NOMO-1 treated with DMSO at 0.1 percent for 48 hours (cell line): ENCODE measurements at regions not wholly inside any gene's neighbourhood (a gene's known extent, or its start where the extent isn't known, plus 50 kb on each side); places are given as distances from the start of the nearest gene placed in this dataset.
A peak's percentile ranks its signal among the peaks of the same experiment; 100 is the strongest.
"Not testable (repeated sequence)": the region's sequence is repeated elsewhere in the genome, so short reads cannot be mapped to it uniquely, and the experiment has no call there.

Experiments
- DNase-seq: peaks from one replicate; lab custom pipeline; 2025; ENCODE audit not compliant: unreplicated experiment; lab: John Stamatoyannopoulos, UW

DNA sequence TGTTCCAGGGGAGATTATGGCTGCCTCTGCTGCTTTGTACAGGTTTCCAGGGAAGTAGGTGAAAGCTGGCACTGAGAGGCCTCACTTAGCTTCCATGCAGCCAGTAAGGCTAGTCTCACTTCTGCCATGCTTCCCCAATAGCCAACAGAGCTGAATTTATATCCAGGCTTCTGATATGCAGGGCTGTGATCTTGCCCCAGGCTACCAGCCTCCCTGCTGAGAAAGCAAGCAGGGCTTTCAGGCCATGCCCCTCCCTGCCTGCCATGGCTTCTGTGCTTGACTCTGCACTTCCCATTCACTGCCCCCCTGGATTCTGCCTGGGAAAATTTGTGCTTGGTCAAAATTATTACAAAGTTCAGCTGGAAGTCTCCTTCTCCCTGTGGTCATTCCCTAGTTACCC, 302.1 kb upstream of the FBXO33 start:
- no peak for DNase-seq

DNA sequence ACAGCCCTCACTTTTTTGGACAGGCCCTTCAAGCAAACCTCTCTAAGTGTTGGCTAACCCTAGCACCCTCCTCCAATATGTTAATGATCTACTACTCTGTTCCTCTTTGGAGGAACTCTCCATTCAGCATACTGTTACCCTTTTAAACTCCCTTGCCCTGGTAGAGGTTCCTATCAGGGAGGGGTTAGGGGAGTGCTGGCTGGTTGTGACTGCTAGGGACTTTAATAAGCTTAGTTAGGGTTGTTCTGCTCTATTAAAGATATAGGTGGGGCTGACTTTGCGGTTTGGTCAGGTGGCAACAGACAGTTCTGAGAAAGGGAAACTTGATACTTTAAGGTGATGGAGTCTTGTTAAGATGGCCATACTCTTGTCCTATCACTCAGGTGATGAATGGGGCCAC, 301.5 kb upstream of the FBXO33 start:
- DNase-seq, result no peak

DNA sequence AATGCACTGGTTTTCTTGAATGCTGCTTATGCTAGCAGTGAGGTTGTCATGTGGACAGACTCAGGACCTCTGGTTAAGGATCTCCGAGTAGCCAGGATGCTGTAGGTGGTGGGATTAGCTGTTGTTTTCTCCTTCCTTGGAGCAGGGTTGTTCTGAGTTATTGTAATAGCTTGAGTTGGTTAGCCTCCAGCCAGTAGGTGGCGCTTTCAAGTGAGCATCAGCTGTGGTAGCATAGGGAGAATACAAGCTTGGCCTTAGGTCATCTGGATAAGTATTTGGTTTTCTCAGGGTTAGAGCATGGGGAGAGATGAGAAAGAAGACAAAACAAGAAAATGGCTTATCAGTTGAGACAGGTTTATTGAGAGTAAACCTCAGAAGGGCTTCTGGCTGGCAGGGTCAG, 299.7 kb upstream of the FBXO33 start:
- DNase-seq, result no peak

DNA sequence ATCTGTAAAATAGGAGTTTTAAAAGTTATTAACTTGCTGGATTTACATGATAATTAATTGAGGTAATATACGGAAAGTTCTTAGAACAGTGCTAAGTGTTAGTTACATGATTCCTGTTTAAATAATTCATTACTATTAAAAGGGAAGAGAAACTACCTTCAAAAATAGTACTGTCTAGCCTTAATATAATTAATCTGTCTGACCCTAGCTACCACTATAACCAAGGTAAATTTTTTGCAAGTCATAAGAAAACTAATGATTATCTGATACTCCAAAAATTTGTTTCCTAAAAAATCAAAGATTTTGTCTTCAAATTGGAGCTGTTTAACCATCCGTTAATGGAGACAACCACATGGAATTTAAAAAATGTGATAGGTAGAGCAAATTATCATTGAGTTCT, 294.3 kb upstream of the FBXO33 start:
- no peak for DNase-seq

DNA sequence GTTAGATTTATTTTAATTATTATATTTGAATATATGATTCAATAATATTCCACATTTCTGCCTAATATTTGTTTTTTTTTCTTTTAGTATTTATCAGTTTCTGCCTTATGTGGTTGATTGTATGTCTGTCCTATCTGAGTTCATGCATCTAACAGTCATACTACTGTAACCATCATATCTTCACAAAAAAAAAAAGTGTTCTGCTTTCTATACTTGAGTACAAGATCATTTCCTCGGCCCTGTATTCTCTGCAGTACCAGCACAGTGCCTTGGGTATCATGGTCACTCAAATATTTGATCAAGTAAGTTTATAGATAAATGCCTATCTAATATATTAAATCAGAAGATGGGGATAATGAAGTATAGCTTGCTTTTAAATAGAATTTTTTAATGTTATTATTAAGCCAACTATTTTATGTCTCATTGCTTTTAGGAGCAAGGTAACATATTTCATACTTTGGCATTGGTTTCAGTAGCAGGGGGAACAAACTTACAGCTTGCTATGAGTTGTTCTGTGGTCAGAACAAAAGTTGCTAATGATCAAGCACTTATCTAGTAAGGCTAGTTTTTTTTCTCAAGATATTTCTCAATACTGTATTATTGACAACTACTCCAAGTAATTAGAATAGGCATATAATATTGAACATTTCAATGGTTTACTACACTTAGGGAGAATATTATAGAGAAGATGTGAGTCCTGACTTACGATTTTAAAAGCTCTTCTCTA, 290.5 kb upstream of the FBXO33 start:
- no peak for DNase-seq

- DNase-seq, result no peak
Measured at GRCh38 chr14:39716987-39717570, 284.8 kb upstream of the FBXO33 start.

DNA sequence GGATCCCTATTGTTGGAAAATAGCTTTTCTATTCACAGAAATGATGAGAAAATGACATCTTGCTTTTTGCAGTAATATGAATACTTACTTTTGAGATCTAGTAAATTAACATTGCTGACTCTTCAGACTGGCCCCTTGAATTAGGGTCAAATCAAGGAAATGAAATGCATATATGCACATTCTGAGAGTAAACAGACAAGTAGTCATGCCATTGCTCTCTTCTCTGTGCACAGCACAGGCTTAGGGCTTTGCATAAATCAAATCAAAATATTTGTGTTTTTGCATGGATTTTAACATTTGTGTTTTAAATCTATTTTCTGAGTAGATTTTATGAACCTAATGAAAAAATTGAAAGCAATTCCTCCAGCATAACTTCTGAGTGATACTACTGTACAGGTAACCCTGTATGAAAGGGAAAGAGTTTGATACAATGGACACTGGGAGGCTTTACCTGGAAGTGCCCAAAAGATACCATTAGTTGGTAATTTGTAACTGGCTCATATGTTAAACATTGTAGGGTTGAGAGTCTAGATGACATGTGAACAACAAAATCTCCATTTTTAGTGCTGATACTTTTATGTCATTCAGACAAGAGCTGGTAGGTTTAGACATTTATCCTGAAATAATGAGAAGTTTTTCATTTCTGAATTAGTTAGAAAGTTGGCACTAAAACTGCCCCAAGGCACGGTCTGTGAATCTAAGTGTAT, 280.2 kb upstream of the FBXO33 start:
- no peak for DNase-seq

DNA sequence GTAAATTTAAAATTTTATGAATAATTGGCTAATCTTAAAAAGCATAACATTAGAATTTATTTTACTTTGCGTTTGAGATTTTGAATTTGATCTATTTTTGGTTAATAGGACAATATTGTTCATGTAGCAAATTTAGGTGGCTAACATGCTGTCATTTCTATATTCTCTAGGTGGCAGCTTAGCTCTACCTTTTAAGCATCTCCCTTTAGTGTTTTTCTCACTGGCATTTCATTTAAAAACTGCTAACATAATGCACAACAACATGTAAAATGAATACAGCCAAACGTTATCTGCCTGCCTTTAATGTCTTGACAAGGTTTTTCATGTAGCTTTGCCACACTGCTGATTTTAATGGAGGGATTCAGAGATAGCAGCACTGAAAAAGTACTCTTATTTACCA, 272.4 kb upstream of the FBXO33 start:
- no peak for DNase-seq

DNA sequence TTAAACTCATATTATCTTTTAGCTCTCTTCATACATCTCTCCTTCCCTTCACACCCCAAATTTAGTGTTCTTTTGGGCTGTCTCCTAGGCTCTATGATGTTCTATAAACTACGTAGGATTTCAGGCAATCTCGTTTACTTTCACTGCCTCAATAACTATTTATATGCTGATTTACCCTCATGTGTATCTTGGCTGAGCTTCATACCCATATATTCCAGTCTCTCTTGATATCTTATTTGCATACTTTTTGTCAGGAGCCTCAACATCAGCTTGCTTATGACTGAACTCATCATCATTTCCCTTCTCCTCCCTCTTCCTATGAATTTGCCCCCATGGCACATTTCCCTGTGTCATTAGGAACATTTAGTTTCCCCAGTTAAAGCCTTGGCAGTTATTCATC, 262.1 kb upstream of the FBXO33 start:
- no peak for DNase-seq

DNA sequence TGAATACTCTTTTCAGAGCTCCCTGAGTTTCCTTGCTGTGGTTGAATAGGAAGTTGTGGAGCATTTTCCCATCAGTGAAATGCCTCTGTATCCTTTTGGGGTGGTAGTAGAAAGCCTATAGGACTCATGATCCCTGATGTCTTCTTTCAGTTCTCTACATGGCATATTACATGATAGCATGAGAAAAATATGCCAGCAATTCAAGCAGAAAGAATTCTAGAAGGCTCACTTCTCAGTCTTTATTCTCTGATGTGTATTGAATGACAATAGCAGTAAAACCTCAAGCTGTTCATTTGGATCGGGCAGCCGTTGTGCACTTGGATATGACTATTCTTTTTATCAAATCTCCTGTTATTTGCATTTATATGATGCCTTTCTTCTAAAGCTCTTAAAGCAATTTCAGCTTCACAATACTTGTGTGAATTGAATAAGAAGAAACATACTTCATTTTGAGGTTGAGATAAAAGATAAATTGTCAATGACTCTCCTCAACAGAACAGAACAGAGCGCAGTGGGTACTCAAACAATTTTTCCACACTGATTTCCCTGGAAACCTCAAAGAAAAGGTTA, 251.5 kb upstream of the FBXO33 start:
- DNase-seq, result no peak

- DNase-seq, result no peak
Measured at GRCh38 chr14:39682582-39682981, 250.3 kb upstream of the FBXO33 start.

DNA sequence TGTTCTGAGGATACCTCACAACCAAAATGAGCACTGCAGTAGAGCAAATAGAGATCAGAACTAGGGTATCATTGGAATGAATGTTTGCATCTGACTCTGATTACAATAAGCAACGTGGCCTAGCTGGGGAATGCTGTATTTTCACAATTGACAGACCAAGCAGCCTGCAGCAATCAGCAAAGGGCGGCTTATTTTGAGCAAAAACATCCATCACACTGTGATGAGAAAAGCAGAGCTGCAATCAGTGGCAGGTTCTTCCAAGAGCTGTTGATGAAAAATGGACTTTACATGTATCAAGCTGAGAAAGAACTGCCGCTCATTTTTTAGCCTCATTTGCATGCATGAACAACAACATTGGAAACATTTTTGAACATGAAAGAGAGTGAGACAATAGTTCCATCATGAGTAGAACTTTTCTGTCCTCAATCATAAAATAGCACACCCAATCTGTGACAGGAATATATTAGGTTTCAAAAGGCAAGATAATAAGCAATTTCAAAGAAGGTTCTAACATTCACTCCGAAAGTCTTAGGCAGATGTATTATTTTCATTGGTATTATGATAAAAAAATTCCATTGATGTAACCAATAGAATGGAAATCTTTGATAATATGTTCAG, 249.7 kb upstream of the FBXO33 start:
- DNase-seq, result no peak

- DNase-seq, result peak; percentile 2
Measured at GRCh38 chr14:39680777-39681176, 248.5 kb upstream of the FBXO33 start.

DNA sequence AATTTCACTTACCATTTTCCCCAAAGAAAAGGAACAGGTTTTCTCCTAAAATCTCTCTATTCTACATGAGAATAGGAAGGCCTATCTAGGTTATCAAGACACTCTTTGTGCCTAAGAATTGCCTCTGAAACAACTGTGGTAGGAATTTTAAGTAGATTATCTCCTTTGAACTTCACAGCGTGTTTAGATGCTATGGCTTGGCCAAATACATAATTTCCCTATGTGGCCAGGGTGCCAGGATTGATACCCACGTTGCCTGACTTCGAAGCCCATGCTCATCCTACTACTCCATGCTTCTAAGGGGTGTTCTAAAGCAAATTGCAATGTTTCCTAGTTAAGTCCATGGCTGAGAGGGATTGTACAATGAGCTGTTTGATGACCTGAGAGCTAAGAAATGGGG, 241.5 kb upstream of the FBXO33 start:
- DNase-seq, result no peak

DNA sequence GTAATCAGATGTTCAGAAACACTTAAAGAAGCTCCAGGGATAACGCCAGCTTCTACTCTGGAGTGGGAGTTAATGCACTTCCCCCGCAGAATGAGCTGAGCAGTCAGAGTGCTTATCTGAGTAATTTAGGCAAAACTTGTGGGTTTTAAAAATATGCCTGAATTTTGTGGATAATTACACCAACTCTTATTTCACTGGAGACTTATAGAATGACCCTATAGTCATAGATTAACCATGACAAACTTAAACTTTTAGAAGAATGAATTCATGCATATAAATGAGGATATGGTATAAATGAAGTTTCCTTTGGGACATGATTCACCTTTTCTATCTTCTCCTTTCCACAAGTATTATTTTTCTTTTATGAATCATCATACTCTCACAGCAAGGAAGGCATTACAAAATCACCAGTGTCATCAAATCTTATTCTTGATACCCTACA, 241.1 kb upstream of the FBXO33 start:
- no peak for DNase-seq

GRCh38 chr14:39668449-39668848, 236.2 kb upstream of the FBXO33 start:
- DNase-seq, result no peak

DNA sequence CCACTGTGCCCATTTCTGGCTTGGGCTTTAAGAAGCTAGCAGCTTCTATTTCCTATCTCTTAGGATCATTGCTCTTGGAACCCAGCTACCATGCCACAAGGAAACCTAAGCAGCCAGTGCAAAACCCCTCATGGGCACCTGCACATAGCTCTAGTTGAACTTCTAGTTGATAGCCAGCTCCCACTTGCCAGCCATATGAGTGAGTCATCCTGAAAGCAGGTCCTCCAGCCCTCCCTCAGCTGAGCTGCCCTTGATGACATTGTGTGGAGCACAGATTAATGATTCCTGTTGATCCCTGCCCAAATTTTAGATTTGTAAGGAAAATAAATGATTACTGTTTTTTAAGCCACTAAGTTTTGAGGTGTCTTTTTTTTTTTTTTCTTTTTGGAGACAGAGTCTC, 234.2 kb upstream of the FBXO33 start:
- no peak for DNase-seq

DNA sequence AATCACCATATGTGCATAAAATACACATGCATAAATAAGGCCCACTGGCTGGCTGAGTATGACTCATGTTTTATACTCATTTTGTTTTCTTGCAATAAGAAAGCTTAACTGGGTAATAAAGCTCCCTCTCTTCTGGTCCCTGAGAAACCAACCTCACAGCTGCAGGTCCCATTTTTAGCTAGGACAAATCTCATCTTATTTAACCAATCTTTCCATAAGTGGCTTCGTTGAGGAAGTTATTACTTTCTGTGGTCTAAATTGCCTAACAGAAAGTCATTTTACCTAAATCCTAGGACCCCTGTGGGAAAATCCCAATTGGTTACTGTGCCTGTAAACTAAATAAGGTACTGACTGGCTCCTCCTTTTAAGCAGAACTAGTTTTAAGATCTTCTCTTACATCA, 232.8 kb upstream of the FBXO33 start:
- DNase-seq, result no peak

GRCh38 chr14:39664646-39665045, 232.4 kb upstream of the FBXO33 start:
- DNase-seq, result no peak

DNA sequence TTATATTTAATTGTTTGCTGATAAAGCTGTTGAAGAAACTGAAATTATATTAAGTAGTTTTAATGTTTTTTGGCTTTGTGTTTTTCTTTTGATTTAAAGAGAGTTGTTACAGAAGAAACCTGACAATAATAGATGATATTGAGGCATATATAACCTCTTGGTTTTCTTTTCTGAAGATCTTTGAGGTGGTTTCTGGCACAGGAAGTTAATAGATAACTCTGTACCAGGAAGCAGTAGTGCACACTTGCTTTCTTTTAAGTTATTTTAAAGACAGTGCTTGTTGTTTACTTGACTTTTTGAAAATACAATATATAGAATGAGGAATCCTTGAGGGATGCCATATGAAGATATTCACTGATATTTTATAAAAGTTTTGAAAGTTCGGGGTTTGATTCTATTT, 209.0 kb upstream of the FBXO33 start:
- no peak for DNase-seq

DNA sequence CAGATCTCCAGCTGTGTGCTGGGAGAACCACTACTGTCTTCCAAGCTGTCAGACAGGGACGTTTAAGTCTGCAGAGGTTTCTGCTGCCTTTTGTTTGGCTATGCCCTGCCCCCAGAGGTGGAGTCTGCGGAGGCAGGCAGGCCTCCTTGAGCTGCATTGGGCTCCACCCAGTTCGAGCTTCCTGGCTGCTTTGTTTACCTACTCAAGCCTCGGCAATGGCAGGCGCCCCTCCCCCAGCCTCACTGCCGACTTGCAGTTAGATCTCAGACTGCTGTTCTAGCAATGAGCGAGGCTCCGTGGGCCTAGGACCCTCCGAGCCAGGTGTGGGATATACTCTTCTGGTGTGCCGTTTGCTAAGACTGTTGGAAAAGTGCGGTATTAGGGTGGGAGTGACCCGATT, 206.8 kb upstream of the FBXO33 start:
- DNase-seq, result not testable (repeated sequence)

GRCh38 chr14:39628087-39628486, 195.9 kb upstream of the FBXO33 start:
- no peak for DNase-seq
